PC-3 (cell line): ENCODE measurements at regions not wholly inside any gene's neighbourhood (a gene's known extent, or its start where the extent isn't known, plus 50 kb on each side); places are given as distances from the start of the nearest gene placed in this dataset.
"Not testable (repeated sequence)": the region's sequence is repeated elsewhere in the genome, so short reads cannot be mapped to it uniquely, and the experiment has no call there.

Experiments
- CTCF ChIP-seq: fragments of 300-600 bp; sonication (generic); conservative IDR thresholded peaks from 2 replicates; pipeline ENCODE4 v1.5.1; 2017; ENCODE audit warnings: antibody characterized with exemption, low read depth, mild to moderate bottlenecking, low read length
- EZH2 ChIP-seq: fragments of 300-600 bp; sonication (generic); IDR thresholded peaks from one replicate; pipeline ENCODE4 v1.6.1; 2017; ENCODE audit warnings: antibody characterized with exemption, mild to moderate bottlenecking, low read length; ENCODE audit not compliant: unreplicated experiment

- TF ChIP-seq CTCF, EZH2: not testable (repeated sequence)
Observed at GRCh38 chr15:57809285-57809684, 102.8 kb downstream of the POLR2M start.
